ENCODE measurements at regions not wholly inside any gene's neighbourhood (a gene's known extent, or its start where the extent isn't known, plus 50 kb on each side); places are given as distances from the start of the nearest gene placed in this dataset.

- no peak for DNase-seq (ENCODE audit: low read depth)
- no peak overlapping the region for H3K4me3 ChIP-seq (ENCODE audit: control insufficient read depth, low read depth, low read length)
- no peak for TF ChIP-seq CTCF (conservative IDR thresholded peaks at IDR 0.05; ENCODE audit: control insufficient read depth, insufficient read depth, low read depth, low read length)
Measured at GRCh38 chr10:9060314-9060713, 1005.8 kb downstream of the GATA3 start.

DNA sequence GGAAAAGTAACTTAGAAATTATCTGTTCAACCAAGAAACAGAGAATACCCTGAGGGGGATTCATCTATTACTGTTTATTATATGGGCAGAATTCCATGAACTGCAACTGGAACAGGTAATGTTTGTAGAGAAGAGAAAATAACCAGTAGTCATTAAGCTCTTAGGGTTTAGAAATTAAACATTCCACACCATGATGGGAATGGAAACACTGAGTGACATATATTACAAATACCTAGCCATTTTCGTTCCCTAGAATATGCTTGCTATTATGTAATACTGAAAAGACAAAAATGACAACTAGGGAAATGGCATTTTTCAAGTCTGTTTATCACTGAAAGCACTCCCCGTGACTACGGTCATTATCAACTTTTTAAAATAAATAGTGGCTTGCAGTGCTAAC, 1007.4 kb downstream of the GATA3 start:
- H3K4me3 ChIP-seq (ENCODE audit: control insufficient read depth, low read depth, low read length) = no peak overlapping the region
- TF ChIP-seq CTCF (conservative IDR thresholded peaks at IDR 0.05; ENCODE audit: control insufficient read depth, insufficient read depth, low read depth, low read length) = no peak
- DNase-seq (ENCODE audit: low read depth) = no peak

- no peak overlapping the region for H3K4me3 ChIP-seq (ENCODE audit: control insufficient read depth, low read depth, low read length)
- TF ChIP-seq CTCF (conservative IDR thresholded peaks at IDR 0.05; ENCODE audit: control insufficient read depth, insufficient read depth, low read depth, low read length) = no peak
- DNase-seq (ENCODE audit: low read depth) = no peak
Measured at GRCh38 chr10:9066152-9066551, 1011.7 kb downstream of the GATA3 start.

DNA sequence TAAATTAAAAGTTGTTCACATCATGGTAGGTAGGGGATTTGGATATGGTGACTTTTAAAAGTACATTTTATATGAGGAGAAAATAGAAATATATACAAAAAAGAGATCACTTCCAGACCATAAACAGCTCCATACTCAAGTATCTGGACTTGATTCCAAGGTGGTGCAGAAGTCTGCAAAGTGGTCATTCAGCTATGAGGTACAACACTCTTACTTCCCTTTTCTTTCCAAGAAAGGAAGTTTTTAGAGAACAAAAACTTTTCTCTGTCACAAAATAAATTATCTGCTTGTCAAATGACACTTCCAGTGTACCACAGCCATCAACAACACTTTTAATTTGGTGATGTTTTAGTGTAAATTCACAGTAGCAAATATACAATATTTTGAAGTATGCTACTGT, 1013.5 kb downstream of the GATA3 start:
- DNase-seq (ENCODE audit: low read depth) = no peak
- H3K4me3 ChIP-seq (ENCODE audit: control insufficient read depth, low read depth, low read length) = no peak overlapping the region
- no peak for TF ChIP-seq CTCF (conservative IDR thresholded peaks at IDR 0.05; ENCODE audit: control insufficient read depth, insufficient read depth, low read depth, low read length)

GRCh38 chr10:9069136-9069535, 1014.6 kb downstream of the GATA3 start:
- TF ChIP-seq CTCF (conservative IDR thresholded peaks at IDR 0.05; ENCODE audit: control insufficient read depth, insufficient read depth, low read depth, low read length) = no peak
- DNase-seq (ENCODE audit: low read depth) = no peak
- H3K4me3 ChIP-seq (ENCODE audit: control insufficient read depth, low read depth, low read length) = no peak overlapping the region

DNA sequence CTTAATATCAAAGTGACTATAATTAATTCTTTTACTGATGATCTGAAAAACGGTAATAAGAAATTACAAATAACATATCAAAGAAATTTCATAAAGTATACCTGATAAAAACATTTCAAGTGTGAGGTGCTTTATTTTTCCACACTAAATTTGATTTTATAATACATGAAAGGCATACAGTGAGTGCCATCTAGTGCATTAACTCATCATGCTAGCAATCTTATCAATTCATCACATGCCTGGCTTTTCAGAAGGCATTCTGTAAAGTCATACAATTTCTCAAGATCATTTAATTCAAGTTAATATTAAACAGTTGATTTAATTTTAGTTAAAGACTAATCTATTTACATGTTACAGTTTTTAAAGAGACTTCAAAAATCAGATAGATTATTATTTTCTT, 1020.9 kb downstream of the GATA3 start:
- peak; percentile 10 for DNase-seq (ENCODE audit: low read depth)
- no peak overlapping the region for H3K4me3 ChIP-seq (ENCODE audit: control insufficient read depth, low read depth, low read length)
- TF ChIP-seq CTCF (conservative IDR thresholded peaks at IDR 0.05; ENCODE audit: control insufficient read depth, insufficient read depth, low read depth, low read length) = peak; percentile 12

GRCh38 chr10:9076066-9076465, 1021.6 kb downstream of the GATA3 start:
- no peak for TF ChIP-seq CTCF (conservative IDR thresholded peaks at IDR 0.05; ENCODE audit: control insufficient read depth, insufficient read depth, low read depth, low read length)
- no peak for DNase-seq (ENCODE audit: low read depth)
- H3K4me3 ChIP-seq (ENCODE audit: control insufficient read depth, low read depth, low read length) = no peak overlapping the region
